GM12878 (cell line): ENCODE measurements at regions not wholly inside any gene's neighbourhood (a gene's known extent, or its start where the extent isn't known, plus 50 kb on each side); places are given as distances from the start of the nearest gene placed in this dataset.

Experiments
- ATAC-seq: fragments of 200-7000 bp; cut with Tn5 transposase; 3 replicates; pipeline ENCODE4 v1.9.1; 2020; ENCODE audit warnings: mild to moderate bottlenecking, moderate library complexity
- BruUV-seq: library from RNA; stranded (reverse); fragments of 400-500 nt; replicated peaks from 2 replicates; lab custom pipeline; 2021; lab: Mats Ljungman, UMichigan
- CTCF ChIA-PET: fragments of 300-600 bp; sonication (Branson Sonifier 250); formaldehyde crosslinking; extraction: SDS; loops from one replicate; lab custom pipeline; 2021; ENCODE audit warnings: inconsistent platforms; lab: Yijun Ruan, JAX
- POLR2A ChIA-PET: fragments of 350-600 bp; formaldehyde crosslinking; extraction: SDS; loops from one replicate; lab custom pipeline; 2021; ENCODE audit warnings: inconsistent platforms; lab: Charles Lee
- RAD21 ChIA-PET: fragments of 300-600 bp; sonication (Branson Sonifier 250); formaldehyde crosslinking; loops from one replicate; lab custom pipeline; 2023; ENCODE audit warnings: antibody characterized with exemption; ENCODE audit not compliant: unreplicated experiment; lab: Charles Lee
- SMC1A ChIA-PET: fragments of 300-600 bp; sonication (Branson Sonifier 250); formaldehyde crosslinking; loops from one replicate; lab custom pipeline; 2023; ENCODE audit not compliant: unreplicated experiment, uncharacterized antibody; lab: Charles Lee
- DNase-seq: peaks from one replicate; pipeline ENCODE4 v3.0.0-alpha.2; 2011; ENCODE audit warnings: low read depth, low spot score
- FAIRE-seq: peaks from 3 replicates; lab custom pipeline; 2011; peaks lifted over from hg19 to GRCh38; lab: Jason Lieb, UNC
- H2AFZ ChIP-seq: 2 replicates; pipeline ENCODE4 v1.6.0; 2011; ENCODE audit warnings: low read depth, low read length, control low read depth; ENCODE audit not compliant: control insufficient read depth
- H3K27ac ChIP-seq: 2 replicates; pipeline ENCODE4 v1.5.1; 2011; ENCODE audit warnings: control low read depth; ENCODE audit not compliant: control insufficient read depth, insufficient read depth
- H3K27me3 ChIP-seq, 2 experiments: replicated peaks in 1 of 2; 2 replicates each; pipeline versions ENCODE4 v1.6.0 to v1.6.1; 2011; ENCODE audit warnings: low read length in 1 of 2; ENCODE audit not compliant: control insufficient read depth in 2 of 2, insufficient read depth in 2 of 2
- H3K36me3 ChIP-seq, 2 experiments: 2 replicates each; pipeline ENCODE4 v1.5.1; 2011; ENCODE audit warnings: low read length in 1 of 2; ENCODE audit not compliant: control insufficient read depth in 2 of 2, insufficient read depth in 2 of 2
- H3K4me1 ChIP-seq: 2 replicates; pipeline ENCODE4 v1.6.1; 2011; ENCODE audit warnings: mild to moderate bottlenecking, low read length, moderate library complexity, mixed read lengths; ENCODE audit not compliant: control insufficient read depth, insufficient read depth
- H3K4me2 ChIP-seq: 2 replicates; pipeline ENCODE4 v1.6.0; 2011; ENCODE audit warnings: control low read depth; ENCODE audit not compliant: control insufficient read depth, insufficient read depth
- H3K4me3 ChIP-seq: fragments of 200-600 bp; sonication (generic); 2 replicates; pipeline ENCODE4 v1.5.1; 2016
- H3K79me2 ChIP-seq: 2 replicates; pipeline ENCODE4 v1.6.0; 2011; ENCODE audit warnings: low read length; ENCODE audit not compliant: control insufficient read depth, insufficient read depth
- H3K9ac ChIP-seq: 2 replicates; pipeline ENCODE4 v1.8.0; 2011; ENCODE audit warnings: low read length, control low read depth, mixed read lengths; ENCODE audit not compliant: control insufficient read depth, insufficient read depth
- H3K9me3 ChIP-seq: replicated peaks from 3 replicates; pipeline ENCODE4 v1.5.1; 2011; ENCODE audit warnings: mild to moderate bottlenecking, low read length; ENCODE audit not compliant: control insufficient read depth, insufficient read depth
- H4K20me1 ChIP-seq: 2 replicates; pipeline ENCODE4 v1.6.0; 2011; ENCODE audit not compliant: control insufficient read depth, insufficient read depth
- ATF3 ChIP-seq: IDR thresholded peaks from 2 replicates; pipeline ENCODE4 v1.6.1; 2011; ENCODE audit warnings: low read depth, mild to moderate bottlenecking, low read length, moderate library complexity, borderline replicate concordance; ENCODE audit errors: extremely low read depth
- CREB1 ChIP-seq: IDR thresholded peaks from 2 replicates; pipeline ENCODE4 v1.6.1; 2012; ENCODE audit warnings: low read depth, mild to moderate bottlenecking, inconsistent platforms
- EED ChIP-seq: sonication (generic); IDR thresholded peaks from 2 replicates; pipeline ENCODE4 v1.6.1; 2016; ENCODE audit warnings: antibody characterized with exemption, low read depth
- ETV6 ChIP-seq, 2 experiments: fragments of 450-650 bp in 1 of 2; IDR thresholded peaks in 1 of 2; conservative IDR thresholded peaks in 1 of 2; 2 replicates each; pipeline ENCODE4 v1.6.1; 2014; ENCODE audit warnings: antibody characterized with exemption in 1 of 2, borderline replicate concordance in 1 of 2, low read depth in 1 of 2, mild to moderate bottlenecking in 1 of 2, moderate library complexity in 1 of 2
- MEF2B ChIP-seq: fragments of 450-650 bp; IDR thresholded peaks from 2 replicates; pipeline ENCODE4 v1.6.1; 2018; ENCODE audit warnings: mild to moderate bottlenecking, moderate library complexity; ENCODE audit not compliant: partially characterized antibody, poor library complexity, severe bottlenecking
- NRF1 ChIP-seq: conservative IDR thresholded peaks from 2 replicates; pipeline ENCODE4 v1.6.1; 2011; ENCODE audit warnings: mild to moderate bottlenecking, low read depth, low read length, improper control_type of control experiment
- POLR2A ChIP-seq: IDR thresholded peaks from 2 replicates; pipeline ENCODE4 v1.6.1; 2011; ENCODE audit warnings: low read depth, mild to moderate bottlenecking, low read length
- POLR2AphosphoS5 ChIP-seq: IDR thresholded peaks from 2 replicates; pipeline ENCODE4 v1.6.1; 2011; ENCODE audit warnings: mild to moderate bottlenecking, low read length, inconsistent platforms
- RBBP5 ChIP-seq: fragments of 200-600 bp; sonication (generic); conservative IDR thresholded peaks from 2 replicates; pipeline ENCODE4 v1.6.1; 2016
- RCOR1 ChIP-seq: conservative IDR thresholded peaks from 2 replicates; pipeline ENCODE4 v1.6.1; 2012; ENCODE audit warnings: low read depth, low read length, improper control_type of control experiment
- SREBF1 ChIP-seq: IDR thresholded peaks from 2 replicates; pipeline ENCODE4 v1.6.1; 2012; ENCODE audit warnings: mild to moderate bottlenecking, low read length
- WGBS: methylation state at CpG from one replicate; pipeline ENCODE4 v1.1.6; 2016; ENCODE audit warnings: low lambda C conversion rate; ENCODE audit not compliant: insufficient replicate concordance, insufficient coverage; ENCODE audit errors: missing lambda C conversion rate; 5-methylcytosine and 5-hydroxymethylcytosine counted together
- in situ Hi-C: fragments of 300-500 bp; cut with MboI; formaldehyde crosslinking; loops from 9 replicates; pipeline ENCODE4 v1.14.3; 2018; ENCODE audit warnings: mixed read lengths
- intact Hi-C: fragments of 100-400 bp; cut with micrococcal nuclease; formaldehyde crosslinking; loops from one replicate; pipeline ENCODE4 v1.14.2; 2022; ENCODE audit not compliant: unreplicated experiment
- TF ChIP-seq, protein P1 (sequence below): fragments of 450-650 bp; formaldehyde crosslinking; IDR thresholded peaks from 2 replicates; pipeline ENCODE4 v1.5.0; 2022; ENCODE audit warnings: mild to moderate bottlenecking, missing genetic modification characterization

DNA sequence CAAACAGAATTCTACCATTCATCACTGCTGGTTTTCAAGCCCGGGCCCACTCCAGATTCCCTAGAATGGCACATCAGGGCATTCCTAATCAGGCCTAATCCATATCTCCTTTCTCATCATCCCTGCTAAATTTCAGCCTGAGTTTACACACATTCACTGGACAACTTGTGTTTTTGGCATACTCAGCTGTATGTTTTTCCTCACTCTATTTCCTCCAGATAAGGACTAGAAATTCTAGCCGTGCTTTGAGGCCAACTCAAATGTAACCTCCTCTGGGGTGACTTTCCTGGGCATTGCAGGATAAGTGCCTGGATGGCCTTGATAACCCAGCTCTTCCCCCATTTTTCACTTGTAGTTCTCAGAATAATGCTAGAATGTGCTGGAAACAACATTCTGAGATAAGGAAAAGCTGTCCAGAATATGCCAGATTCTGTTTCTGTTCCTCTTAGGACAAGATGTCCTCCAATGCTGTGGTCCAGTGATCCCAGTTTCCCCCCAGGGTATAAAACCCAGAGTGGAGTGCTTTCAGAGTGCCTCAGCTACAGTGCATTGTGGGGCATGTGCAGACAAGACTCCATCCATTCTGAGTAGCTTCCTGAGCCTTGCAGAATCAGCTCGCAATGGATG is 66.9 kb upstream of the CLDN10 start:
- no peaks in the 10 kb centered on the region for H4K20me1 ChIP-seq
- RAD21 ChIA-PET = no interaction called here
- H3K4me1 ChIP-seq = peaks cover 4% of the 10 kb centered on the region
- H3K9ac ChIP-seq = no peak overlapping the region
- in situ Hi-C loops (no loop called here), intact Hi-C loops (no loop called here)
- SMC1A ChIA-PET = no interaction called here
- no TSS peak for BruUV-seq
- no peak overlapping the region for H2AFZ ChIP-seq
- H3K27me3 ChIP-seq = no peaks in the 10 kb centered on the region
- H3K4me3 ChIP-seq = no peak overlapping the region
- WGBS = 31% methylated on average over 3 of the region's 3 CpGs
- no peak for TF ChIP-seq CREB1
- no peak for TF ChIP-seq ATF3
- ATAC-seq (no peak), DNase-seq (no peak), FAIRE-seq (no peak)
- POLR2A ChIA-PET = no interaction called here
- no peak overlapping the region for H3K27ac ChIP-seq
- H3K36me3 ChIP-seq = no peaks in the 10 kb centered on the region
- no peaks in the 10 kb centered on the region for H3K79me2 ChIP-seq
- no peaks in the 10 kb centered on the region; the same call in 2 of the 3 replicates for H3K9me3 ChIP-seq
- CTCF ChIA-PET = interaction anchor here (0.6 kb wide), 1 partner anchor 625 kb away, joined by 3 read pairs; no protein-coding TSS in a partner anchor
- no peak overlapping the region for H3K4me2 ChIP-seq

DNA sequence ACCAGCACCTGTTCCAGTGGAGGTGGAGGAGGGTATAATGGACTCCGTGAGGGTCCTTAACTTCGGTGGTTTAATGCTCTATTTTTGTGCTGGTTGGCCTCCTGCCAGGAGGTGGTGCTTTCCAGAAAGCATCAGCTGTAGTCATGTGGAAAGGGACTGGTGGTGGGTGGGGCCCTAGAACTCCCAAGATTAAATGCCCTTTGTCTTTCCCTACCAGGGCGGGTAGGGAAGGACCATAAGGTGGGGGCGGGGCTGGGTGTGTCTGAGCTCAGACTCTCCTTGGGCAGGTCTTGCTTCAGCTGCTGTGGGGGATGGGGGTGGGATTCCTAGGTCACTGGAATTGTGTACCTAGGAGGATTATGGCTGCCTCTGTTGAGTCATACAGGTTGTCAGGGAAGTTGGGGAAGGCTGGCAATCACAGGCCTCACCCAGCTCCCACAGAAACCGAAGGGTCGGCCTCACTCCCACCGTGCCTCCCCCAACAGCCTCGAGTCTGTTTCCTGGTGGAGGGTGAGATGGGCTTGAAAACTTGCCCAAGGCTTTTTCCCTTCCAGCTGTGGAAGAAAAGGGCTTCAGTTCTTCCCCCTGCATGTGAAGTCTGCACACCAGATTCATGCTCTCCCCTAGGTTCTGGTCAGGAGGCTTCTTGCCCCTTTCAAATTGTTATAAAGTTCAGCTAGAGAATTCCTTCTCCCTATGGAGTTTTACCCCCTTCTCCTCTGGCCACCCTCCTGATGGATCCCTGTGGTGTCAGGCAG is 60.3 kb upstream of the CLDN10 start:
- ChIA-PET POLR2A (no interaction called here), SMC1A (interaction anchor here (1.4 to 1.6 kb wide), 2 partner anchors 9 to 12 kb away, joined by 4 read pairs; no protein-coding TSS in a partner anchor), RAD21 (interaction anchor here (1.2 kb wide), 1 partner anchor 341 kb away, joined by 3 read pairs; no protein-coding TSS in a partner anchor), CTCF (interaction anchor here (0.9 to 1.9 kb wide), 6 partner anchors 11 to 343 kb away, joined by 3 to 6 read pairs (median 4); no protein-coding TSS in a partner anchor)
- Histone ChIP-seq H4K20me1 (no peaks in the 10 kb centered on the region), H3K9ac (no peak overlapping the region), H3K36me3 (no peaks in the 10 kb centered on the region), H3K4me1 (no peaks in the 10 kb centered on the region), H2AFZ (no peak overlapping the region), H3K4me3 (no peak overlapping the region), H3K79me2 (no peaks in the 10 kb centered on the region), H3K9me3 (no peaks in the 10 kb centered on the region; the same call in 2 of the 3 replicates), H3K27ac (no peak overlapping the region), H3K4me2 (no peak overlapping the region), H3K27me3 (no peaks in the 10 kb centered on the region; a peak in 1 of 4 replicates)
- DNase-seq = no peak
- in situ Hi-C loops (no loop called here), intact Hi-C loops (loop anchor here (5.0 kb wide), 1 partner anchor 170 kb away; no protein-coding TSS in a partner anchor)
- FAIRE-seq = no peak
- no peak for ATAC-seq
- 37% methylated on average over 8 of the region's 8 CpGs for WGBS
- no TSS peak for BruUV-seq
- no peak for TF ChIP-seq EED
- TF ChIP-seq POLR2AphosphoS5 = no peak
- TF ChIP-seq ETV6 (conservative IDR thresholded peaks at IDR 0.05 in 1 of 2, IDR thresholded peaks at IDR 0.05 in 1 of 2; ENCODE audit: borderline replicate concordance in 1 of 2, low read depth in 1 of 2) = no peak
- no peak for TF ChIP-seq RCOR1
- no peak for TF ChIP-seq MEF2B
- TF ChIP-seq, protein P1, sequence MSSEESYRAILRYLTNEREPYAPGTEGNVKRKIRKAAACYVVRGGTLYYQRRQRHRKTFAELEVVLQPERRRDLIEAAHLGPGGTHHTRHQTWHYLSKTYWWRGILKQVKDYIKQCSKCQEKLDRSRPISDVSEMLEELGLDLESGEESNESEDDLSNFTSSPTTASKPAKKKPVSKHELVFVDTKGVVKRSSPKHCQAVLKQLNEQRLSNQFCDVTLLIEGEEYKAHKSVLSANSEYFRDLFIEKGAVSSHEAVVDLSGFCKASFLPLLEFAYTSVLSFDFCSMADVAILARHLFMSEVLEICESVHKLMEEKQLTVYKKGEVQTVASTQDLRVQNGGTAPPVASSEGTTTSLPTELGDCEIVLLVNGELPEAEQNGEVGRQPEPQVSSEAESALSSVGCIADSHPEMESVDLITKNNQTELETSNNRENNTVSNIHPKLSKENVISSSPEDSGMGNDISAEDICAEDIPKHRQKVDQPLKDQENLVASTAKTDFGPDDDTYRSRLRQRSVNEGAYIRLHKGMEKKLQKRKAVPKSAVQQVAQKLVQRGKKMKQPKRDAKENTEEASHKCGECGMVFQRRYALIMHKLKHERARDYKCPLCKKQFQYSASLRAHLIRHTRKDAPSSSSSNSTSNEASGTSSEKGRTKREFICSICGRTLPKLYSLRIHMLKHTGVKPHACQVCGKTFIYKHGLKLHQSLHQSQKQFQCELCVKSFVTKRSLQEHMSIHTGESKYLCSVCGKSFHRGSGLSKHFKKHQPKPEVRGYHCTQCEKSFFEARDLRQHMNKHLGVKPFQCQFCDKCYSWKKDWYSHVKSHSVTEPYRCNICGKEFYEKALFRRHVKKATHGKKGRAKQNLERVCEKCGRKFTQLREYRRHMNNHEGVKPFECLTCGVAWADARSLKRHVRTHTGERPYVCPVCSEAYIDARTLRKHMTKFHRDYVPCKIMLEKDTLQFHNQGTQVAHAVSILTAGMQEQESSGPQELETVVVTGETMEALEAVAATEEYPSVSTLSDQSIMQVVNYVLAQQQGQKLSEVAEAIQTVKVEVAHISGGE (CRISPR knock-in tag) = no peak
- no peak for TF ChIP-seq NRF1
- TF ChIP-seq RBBP5 = no peak
- no peak for TF ChIP-seq POLR2A
- no peak for TF ChIP-seq SREBF1
